ENCODE measurements at regions not wholly inside any gene's neighbourhood (a gene's known extent, or its start where the extent isn't known, plus 50 kb on each side); places are given as distances from the start of the nearest gene placed in this dataset.

- TF ChIP-seq CTCF (IDR thresholded peaks at IDR 0.05) (no peak), EZH2 (IDR thresholded peaks at IDR 0.05) (no peak), EZH2phosphoT487 (IDR thresholded peaks at IDR 0.05) (no peak)
These were observed 73.2 kb upstream of the BLID start for GRCh38 chr11:122189229-122189628.
